ENCODE measurements at regions not wholly inside any gene's neighbourhood (a gene's known extent, or its start where the extent isn't known, plus 50 kb on each side); places are given as distances from the start of the nearest gene placed in this dataset.

- no peak for TF ChIP-seq POLR2A (IDR thresholded peaks at IDR 0.05)
- TF ChIP-seq, protein P1, sequence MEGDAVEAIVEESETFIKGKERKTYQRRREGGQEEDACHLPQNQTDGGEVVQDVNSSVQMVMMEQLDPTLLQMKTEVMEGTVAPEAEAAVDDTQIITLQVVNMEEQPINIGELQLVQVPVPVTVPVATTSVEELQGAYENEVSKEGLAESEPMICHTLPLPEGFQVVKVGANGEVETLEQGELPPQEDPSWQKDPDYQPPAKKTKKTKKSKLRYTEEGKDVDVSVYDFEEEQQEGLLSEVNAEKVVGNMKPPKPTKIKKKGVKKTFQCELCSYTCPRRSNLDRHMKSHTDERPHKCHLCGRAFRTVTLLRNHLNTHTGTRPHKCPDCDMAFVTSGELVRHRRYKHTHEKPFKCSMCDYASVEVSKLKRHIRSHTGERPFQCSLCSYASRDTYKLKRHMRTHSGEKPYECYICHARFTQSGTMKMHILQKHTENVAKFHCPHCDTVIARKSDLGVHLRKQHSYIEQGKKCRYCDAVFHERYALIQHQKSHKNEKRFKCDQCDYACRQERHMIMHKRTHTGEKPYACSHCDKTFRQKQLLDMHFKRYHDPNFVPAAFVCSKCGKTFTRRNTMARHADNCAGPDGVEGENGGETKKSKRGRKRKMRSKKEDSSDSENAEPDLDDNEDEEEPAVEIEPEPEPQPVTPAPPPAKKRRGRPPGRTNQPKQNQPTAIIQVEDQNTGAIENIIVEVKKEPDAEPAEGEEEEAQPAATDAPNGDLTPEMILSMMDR (IDR thresholded peaks at IDR 0.05): no peak
Measured at GRCh38 chr2:155427470-155427869, 729.0 kb downstream of the KCNJ3 start.
